CD4-positive, alpha-beta T cell (primary cell): ENCODE measurements at regions not wholly inside any gene's neighbourhood (a gene's known extent, or its start where the extent isn't known, plus 50 kb on each side); places are given as distances from the start of the nearest gene placed in this dataset.

Experiments
- ATAC-seq: fragments of 200-7000 bp; cut with Tn5 transposase; one replicate; pipeline ENCODE4 v1.10.0; 2022; ENCODE audit warnings: mild to moderate bottlenecking; ENCODE audit not compliant: poor library complexity
- CTCF ChIA-PET: fragments of 350-600 bp; sonication (Branson Sonifier 250); formaldehyde crosslinking; loops from one replicate; lab custom pipeline; 2021; ENCODE audit warnings: antibody characterized with exemption, inconsistent platforms; lab: Charles Lee
- POLR2A ChIA-PET: fragments of 350-600 bp; sonication (Branson Sonifier 250); formaldehyde crosslinking; loops from one replicate; lab custom pipeline; 2021; ENCODE audit warnings: antibody characterized with exemption, inconsistent platforms; lab: Charles Lee
- DNase-seq, 14 experiments: peaks; one replicate each; pipeline ENCODE4 v3.0.0-alpha.2; 2013 to 2020; ENCODE audit warnings: mixed read lengths in 2 of 14
- H3K27ac ChIP-seq, 2 donors: one replicate each; pipeline versions ENCODE4 v1.5.1 to v1.7.0; 2013; ENCODE audit warnings: low read length in 2 of 2, low read depth in 1 of 2, mild to moderate bottlenecking in 1 of 2
- H3K27me3 ChIP-seq, 2 experiments: 1 replicate in 1 of 2; 2 replicates in 1 of 2; pipeline versions ENCODE4 v1.6.1 to v1.7.0; 2013; ENCODE audit warnings: low read length in 2 of 2, control low read depth in 1 of 2, mild to moderate bottlenecking in 1 of 2, moderate library complexity in 1 of 2; ENCODE audit not compliant: insufficient read depth in 2 of 2, control insufficient read depth in 1 of 2
- H3K36me3 ChIP-seq: one replicate; pipeline ENCODE4 v1.6.1; 2013; ENCODE audit warnings: low read length, control low read depth; ENCODE audit not compliant: insufficient read depth
- H3K4me1 ChIP-seq: one replicate; pipeline ENCODE4 v1.6.1; 2013; ENCODE audit warnings: low read length, control low read depth; ENCODE audit not compliant: insufficient read depth
- H3K4me3 ChIP-seq: one replicate; pipeline ENCODE4 v1.5.1; 2013; ENCODE audit warnings: mild to moderate bottlenecking, low read length, moderate library complexity
- H3K9me3 ChIP-seq, 2 experiments: 1 replicate in 1 of 2; 2 replicates in 1 of 2; pipeline versions ENCODE4 v1.6.1 to v1.7.0; 2013; ENCODE audit warnings: low read length in 2 of 2, mild to moderate bottlenecking in 2 of 2, control low read depth in 1 of 2, moderate library complexity in 1 of 2; ENCODE audit not compliant: control insufficient read depth in 1 of 2, insufficient read depth in 1 of 2
- H3K27ac Mint-ChIP-seq: one replicate; pipeline ENCODE4 v1.8.0; 2020; ENCODE audit warnings: mixed read lengths
- H3K27me3 Mint-ChIP-seq: one replicate; pipeline ENCODE4 v1.8.0; 2021; ENCODE audit warnings: mixed read lengths
- H3K36me3 Mint-ChIP-seq: one replicate; pipeline ENCODE4 v1.8.0; 2021; ENCODE audit warnings: low read depth, mixed read lengths
- H3K4me1 Mint-ChIP-seq: one replicate; pipeline ENCODE4 v1.8.0; 2021; ENCODE audit warnings: low read depth, mixed read lengths
- H3K4me3 Mint-ChIP-seq: one replicate; pipeline ENCODE4 v1.8.0; 2020; ENCODE audit warnings: mild to moderate bottlenecking, mixed read lengths
- H3K9me3 Mint-ChIP-seq: one replicate; pipeline ENCODE4 v1.8.0; 2020; ENCODE audit warnings: mixed read lengths
- intact Hi-C, 2 experiments: fragments of 100-400 bp; cut with DNase I in 1 of 2; cut with micrococcal nuclease in 1 of 2; formaldehyde crosslinking; loops; one replicate each; pipeline versions ENCODE4 v1.15.1 to v1.9.0; 2023 to 2025; cut with DNase I, micrococcal nuclease
- TF ChIP-seq, protein P1 (sequence below): fragments of 200-600 bp; IDR thresholded peaks from one replicate; pipeline ENCODE4 v1.8.0; 2022; ENCODE audit warnings: antibody characterized with exemption, mild to moderate bottlenecking

DNA sequence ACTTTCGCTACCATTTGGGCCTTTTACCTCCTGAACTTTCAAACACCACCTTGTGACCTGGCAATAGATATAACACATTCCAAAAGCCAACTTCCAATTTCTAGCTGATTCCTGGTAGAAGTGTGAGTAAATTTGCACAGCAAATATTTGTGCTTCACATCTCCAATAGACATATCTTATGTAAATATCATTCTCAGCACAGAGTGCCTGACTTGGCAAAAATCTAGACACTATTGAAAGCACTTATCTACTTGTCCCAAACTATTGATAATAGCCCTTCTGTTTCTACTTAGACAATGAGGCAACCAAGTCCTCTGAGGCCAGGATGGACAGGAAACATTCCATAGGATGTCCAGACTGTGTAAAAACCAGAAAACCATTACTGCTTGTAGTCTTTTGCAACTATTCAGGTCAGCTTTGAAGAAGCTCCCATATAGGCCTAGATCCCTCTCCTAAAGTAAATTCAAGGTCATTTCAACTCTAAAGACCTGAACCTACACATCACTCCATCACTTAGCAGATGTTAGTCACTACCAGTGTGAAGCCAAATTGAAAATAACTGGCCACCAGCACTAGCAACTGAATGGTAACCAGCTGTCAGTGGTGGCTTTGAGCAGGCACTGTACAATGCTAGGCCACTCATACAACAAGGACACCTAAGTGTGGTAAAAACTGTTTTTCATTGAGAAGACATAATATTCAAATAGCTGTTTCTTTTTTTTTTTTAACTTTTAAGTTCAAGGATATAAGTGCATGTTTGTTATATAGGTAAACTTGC is 95.3 kb upstream of the RSPO3 start:
- Histone ChIP-seq H3K4me1 (no peaks in the 10 kb centered on the region), H3K9me3 (no peaks in the 10 kb centered on the region), H3K4me3 (no peak overlapping the region), H3K36me3 (no peaks in the 10 kb centered on the region), H3K27ac (no peak overlapping the region), H3K27me3 (no peaks in the 10 kb centered on the region)
- no peak for ATAC-seq
- intact Hi-C loops = no loop called here
- Mint-ChIP-seq H3K27ac (no peak overlapping the region), H3K4me1 (no peaks in the 10 kb centered on the region), H3K9me3 (no peaks in the 10 kb centered on the region), H3K36me3 (no peaks in the 10 kb centered on the region), H3K4me3 (no peak overlapping the region), H3K27me3 (no peaks in the 10 kb centered on the region)
- ChIA-PET POLR2A (interaction anchor here (0.7 kb wide), 1 partner anchor 11 kb away, joined by 3 read pairs; no protein-coding TSS in a partner anchor), CTCF (no interaction called here)
- DNase-seq = no peak
- TF ChIP-seq, protein P1, sequence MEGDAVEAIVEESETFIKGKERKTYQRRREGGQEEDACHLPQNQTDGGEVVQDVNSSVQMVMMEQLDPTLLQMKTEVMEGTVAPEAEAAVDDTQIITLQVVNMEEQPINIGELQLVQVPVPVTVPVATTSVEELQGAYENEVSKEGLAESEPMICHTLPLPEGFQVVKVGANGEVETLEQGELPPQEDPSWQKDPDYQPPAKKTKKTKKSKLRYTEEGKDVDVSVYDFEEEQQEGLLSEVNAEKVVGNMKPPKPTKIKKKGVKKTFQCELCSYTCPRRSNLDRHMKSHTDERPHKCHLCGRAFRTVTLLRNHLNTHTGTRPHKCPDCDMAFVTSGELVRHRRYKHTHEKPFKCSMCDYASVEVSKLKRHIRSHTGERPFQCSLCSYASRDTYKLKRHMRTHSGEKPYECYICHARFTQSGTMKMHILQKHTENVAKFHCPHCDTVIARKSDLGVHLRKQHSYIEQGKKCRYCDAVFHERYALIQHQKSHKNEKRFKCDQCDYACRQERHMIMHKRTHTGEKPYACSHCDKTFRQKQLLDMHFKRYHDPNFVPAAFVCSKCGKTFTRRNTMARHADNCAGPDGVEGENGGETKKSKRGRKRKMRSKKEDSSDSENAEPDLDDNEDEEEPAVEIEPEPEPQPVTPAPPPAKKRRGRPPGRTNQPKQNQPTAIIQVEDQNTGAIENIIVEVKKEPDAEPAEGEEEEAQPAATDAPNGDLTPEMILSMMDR = no peak

DNA sequence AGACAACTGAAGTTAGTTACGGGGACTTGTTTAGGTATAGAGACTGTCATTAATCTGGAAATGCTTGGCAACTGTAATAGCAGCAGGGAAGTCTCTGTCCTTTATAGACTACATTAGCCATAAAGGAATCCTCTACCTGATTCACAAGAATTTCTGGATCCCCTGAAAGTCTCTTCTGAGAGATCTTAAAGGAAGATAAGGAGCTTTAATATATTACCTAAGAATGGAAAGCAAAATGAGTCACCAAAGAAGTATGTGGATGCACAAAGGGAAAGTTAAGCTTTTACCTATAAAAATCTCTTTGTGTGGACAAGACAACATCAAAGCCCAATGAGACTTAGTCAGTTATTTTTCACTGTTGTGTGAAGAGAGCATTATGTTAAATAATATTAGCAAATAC is 92.2 kb upstream of the RSPO3 start:
- H3K27me3 Mint-ChIP-seq = no peaks in the 10 kb centered on the region
- no peak overlapping the region for H3K27ac ChIP-seq
- no peak overlapping the region for H3K4me3 Mint-ChIP-seq
- no peaks in the 10 kb centered on the region for H3K27me3 ChIP-seq
- DNase-seq = no peak
- H3K4me1 ChIP-seq = no peaks in the 10 kb centered on the region
- ChIA-PET CTCF (no interaction called here), POLR2A (no interaction called here)
- intact Hi-C loops = no loop called here
- H3K36me3 ChIP-seq = no peaks in the 10 kb centered on the region
- H3K9me3 ChIP-seq = no peaks in the 10 kb centered on the region
- no peak for ATAC-seq
- H3K4me3 ChIP-seq = no peak overlapping the region
- no peaks in the 10 kb centered on the region for H3K36me3 Mint-ChIP-seq
- H3K27ac Mint-ChIP-seq = no peak overlapping the region
- TF ChIP-seq, protein P1 = no peak
- no peaks in the 10 kb centered on the region for H3K9me3 Mint-ChIP-seq
- no peaks in the 10 kb centered on the region for H3K4me1 Mint-ChIP-seq

DNA sequence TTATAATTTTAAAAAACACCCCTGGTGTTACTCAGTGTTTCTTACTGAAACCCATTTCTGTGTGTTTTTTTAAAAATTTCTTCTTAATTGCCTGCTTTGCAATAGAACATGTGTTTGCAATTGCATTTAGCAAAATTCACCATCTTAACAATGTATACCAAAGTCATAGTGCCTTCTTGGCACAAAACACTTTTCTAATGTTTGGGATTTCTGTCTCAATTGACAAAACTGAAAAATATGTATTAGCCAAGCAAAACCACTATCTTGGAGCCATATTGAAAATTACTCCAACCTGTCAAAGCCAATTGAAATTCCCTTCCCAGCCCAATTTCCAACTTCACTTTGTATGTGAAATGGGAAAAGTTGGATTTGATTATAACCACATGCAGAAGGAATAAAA is 88.4 kb upstream of the RSPO3 start:
- Histone ChIP-seq H3K27ac (no peak overlapping the region), H3K36me3 (no peaks in the 10 kb centered on the region), H3K9me3 (no peaks in the 10 kb centered on the region), H3K4me1 (no peaks in the 10 kb centered on the region), H3K4me3 (no peak overlapping the region), H3K27me3 (no peaks in the 10 kb centered on the region)
- Mint-ChIP-seq H3K27me3 (no peaks in the 10 kb centered on the region), H3K9me3 (no peaks in the 10 kb centered on the region), H3K27ac (no peak overlapping the region), H3K4me3 (no peak overlapping the region), H3K36me3 (no peaks in the 10 kb centered on the region), H3K4me1 (no peaks in the 10 kb centered on the region)
- CTCF ChIA-PET = no interaction called here
- TF ChIP-seq, protein P1 = no peak
- intact Hi-C loops = no loop called here
- DNase-seq (no peak), ATAC-seq (no peak)
- POLR2A ChIA-PET = no interaction called here
